ENCODE measurements at regions not wholly inside any gene's neighbourhood (a gene's known extent, or its start where the extent isn't known, plus 50 kb on each side); places are given as distances from the start of the nearest gene placed in this dataset.
"Not testable (repeated sequence)": the region's sequence is repeated elsewhere in the genome, so short reads cannot be mapped to it uniquely, and the experiment has no call there.

DNA sequence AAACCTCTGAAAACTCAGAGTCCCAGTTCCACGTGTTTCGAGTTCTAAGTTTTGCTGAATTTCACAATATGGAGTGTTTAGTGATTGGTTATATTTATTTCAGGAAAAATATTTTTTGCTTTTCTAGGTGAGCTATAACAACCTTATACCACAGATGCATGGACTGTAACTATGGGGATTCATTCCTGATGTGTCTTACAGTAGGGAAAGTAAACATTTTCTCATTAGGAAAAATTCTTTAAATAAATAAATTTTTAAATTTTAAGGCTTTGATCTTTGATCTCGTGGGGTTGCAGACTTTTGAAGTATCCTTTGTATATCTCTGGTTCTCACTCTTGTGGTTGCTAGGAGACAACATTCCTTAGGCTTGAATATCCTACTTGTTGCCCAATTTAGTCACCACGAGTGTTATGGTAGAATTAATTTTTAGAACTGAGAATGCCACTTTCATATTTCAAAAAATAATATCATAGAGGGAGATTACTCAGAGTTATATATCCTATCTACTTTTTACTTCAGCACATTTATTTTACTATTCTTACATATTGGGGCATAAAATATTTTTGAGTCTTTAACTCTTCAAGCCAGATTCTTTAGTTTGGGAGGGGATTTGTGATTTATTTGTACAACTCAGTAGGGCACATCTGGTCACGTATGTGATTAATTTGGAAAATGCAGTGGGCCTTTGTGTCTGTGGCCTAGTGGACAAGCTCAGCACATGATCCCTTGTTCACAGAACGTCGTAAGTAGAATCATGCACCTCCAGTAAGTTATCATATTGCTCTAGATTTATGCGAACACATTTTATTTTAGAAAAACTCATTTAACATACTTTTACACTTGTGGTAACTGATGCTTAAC is 224.0 kb downstream of the TTC6 start:
- Histone ChIP-seq H3K27ac (no peak overlapping the region), H3K4me1 (ENCODE audit: control insufficient read depth in 1 of 2, insufficient read depth in 1 of 2, low read depth in 1 of 2, low read length in 1 of 2) (no peaks in the 10 kb centered on the region)

DNA sequence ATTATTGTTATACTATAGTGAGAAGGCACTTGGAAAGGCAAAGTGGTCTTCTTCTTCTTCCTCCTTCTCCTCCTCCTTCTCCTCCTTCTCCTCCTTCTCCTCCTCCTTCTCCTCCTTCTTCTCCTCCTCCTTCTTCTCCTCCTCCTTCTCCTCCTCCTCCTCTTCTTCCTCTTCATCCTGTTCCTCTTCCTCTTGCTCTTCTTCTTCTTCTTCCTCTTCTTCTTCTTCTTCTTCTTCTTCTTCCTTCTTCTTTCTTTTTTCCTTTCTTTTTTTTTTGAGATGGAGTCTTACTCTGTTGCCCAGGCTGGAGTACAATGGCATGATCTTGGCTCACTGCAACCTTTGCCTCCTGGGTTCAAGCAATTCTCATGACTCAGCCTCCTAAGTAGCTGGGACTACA is 225.4 kb downstream of the TTC6 start:
- not testable (repeated sequence) for H3K27me3 ChIP-seq; H3K4me1 ChIP-seq (ENCODE audit: control insufficient read depth in 1 of 2, insufficient read depth in 1 of 2, low read depth in 1 of 2, low read length in 1 of 2); H3K4me3 ChIP-seq (ENCODE audit: low read depth in 1 of 2, low read length in 1 of 2); H3K36me3 ChIP-seq; H3K27ac ChIP-seq; H3K9me3 ChIP-seq

More for the DNA sequence above, 224.0 kb downstream of the TTC6 start:
- Histone ChIP-seq H3K4me3 (ENCODE audit: low read depth in 1 of 2, low read length in 1 of 2) (no peak overlapping the region), H3K27me3 (no peaks in the 10 kb centered on the region), H3K36me3 (no peaks in the 10 kb centered on the region), H3K9me3 (peaks cover 4% of the 10 kb centered on the region)
- TF ChIP-seq, protein P1, sequence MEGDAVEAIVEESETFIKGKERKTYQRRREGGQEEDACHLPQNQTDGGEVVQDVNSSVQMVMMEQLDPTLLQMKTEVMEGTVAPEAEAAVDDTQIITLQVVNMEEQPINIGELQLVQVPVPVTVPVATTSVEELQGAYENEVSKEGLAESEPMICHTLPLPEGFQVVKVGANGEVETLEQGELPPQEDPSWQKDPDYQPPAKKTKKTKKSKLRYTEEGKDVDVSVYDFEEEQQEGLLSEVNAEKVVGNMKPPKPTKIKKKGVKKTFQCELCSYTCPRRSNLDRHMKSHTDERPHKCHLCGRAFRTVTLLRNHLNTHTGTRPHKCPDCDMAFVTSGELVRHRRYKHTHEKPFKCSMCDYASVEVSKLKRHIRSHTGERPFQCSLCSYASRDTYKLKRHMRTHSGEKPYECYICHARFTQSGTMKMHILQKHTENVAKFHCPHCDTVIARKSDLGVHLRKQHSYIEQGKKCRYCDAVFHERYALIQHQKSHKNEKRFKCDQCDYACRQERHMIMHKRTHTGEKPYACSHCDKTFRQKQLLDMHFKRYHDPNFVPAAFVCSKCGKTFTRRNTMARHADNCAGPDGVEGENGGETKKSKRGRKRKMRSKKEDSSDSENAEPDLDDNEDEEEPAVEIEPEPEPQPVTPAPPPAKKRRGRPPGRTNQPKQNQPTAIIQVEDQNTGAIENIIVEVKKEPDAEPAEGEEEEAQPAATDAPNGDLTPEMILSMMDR (IDR thresholded peaks at IDR 0.05), result no peak

DNA sequence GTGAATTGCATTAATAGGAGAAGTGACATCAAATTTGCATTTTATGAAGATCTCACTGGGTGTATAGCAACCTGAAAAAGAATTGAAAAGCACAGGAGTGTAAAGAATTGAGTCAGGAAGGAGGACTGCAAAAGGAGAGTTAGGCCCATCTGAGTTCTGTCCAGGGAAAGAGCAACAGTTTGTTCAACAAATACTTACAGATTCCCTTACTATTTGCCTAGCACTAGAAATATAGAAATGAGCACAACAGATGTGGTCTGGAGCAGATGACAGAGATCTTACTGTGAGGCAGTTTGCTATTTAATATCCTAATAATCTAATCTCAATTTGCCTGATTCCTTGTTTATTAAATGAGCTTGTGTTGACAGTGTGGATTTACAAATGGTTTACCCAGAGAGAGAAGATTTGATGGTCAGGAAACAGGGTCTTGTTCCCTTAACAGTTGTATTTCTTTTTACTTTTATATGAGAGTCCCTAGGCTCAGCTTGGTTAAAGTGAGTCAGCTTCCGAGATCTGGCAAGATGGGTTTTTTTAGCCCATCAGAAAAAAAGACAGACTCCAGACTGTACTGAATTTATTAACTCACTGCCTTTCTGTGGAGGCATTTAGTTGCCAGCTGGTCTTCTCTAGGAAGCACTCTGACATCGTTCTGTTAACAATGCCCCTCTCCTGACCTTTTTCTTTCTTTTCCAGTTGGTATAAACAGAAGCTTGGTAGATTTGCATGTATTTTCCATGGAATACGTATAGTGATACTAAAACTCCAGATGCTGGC is 229.7 kb downstream of the TTC6 start:
- Histone ChIP-seq H3K9me3 (peaks cover 4% of the 10 kb centered on the region), H3K27ac (no peak overlapping the region), H3K36me3 (no peaks in the 10 kb centered on the region), H3K4me1 (ENCODE audit: control insufficient read depth in 1 of 2, insufficient read depth in 1 of 2, low read depth in 1 of 2, low read length in 1 of 2) (no peaks in the 10 kb centered on the region), H3K27me3 (no peaks in the 10 kb centered on the region), H3K4me3 (ENCODE audit: low read depth in 1 of 2, low read length in 1 of 2) (no peak overlapping the region)
- TF ChIP-seq, protein P1 (IDR thresholded peaks at IDR 0.05), result no peak

DNA sequence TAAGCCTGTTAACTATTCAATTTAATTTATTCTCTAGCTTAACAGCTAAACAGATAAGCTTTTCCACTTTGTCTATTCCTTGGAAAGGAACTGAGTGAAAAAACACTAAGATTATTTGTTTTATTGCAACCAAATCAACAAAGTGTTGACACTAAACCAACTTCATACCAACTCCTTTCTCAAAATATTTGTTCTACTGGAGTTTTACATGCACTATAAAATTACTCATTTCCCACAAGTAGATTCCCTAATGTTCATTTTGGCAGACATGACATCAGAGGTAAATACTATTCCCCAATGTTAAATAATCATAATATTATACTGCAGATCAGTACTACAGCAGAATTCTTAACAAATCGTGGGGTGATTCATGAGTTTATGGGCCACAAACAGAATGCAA is 231.4 kb downstream of the TTC6 start:
- Histone ChIP-seq H3K9me3 (peaks cover 4% of the 10 kb centered on the region), H3K4me1 (ENCODE audit: control insufficient read depth in 1 of 2, insufficient read depth in 1 of 2, low read depth in 1 of 2, low read length in 1 of 2) (no peaks in the 10 kb centered on the region), H3K27me3 (no peaks in the 10 kb centered on the region), H3K36me3 (no peaks in the 10 kb centered on the region), H3K27ac (no peak overlapping the region), H3K4me3 (ENCODE audit: low read depth in 1 of 2, low read length in 1 of 2) (no peak overlapping the region)
- TF ChIP-seq, protein P1 (IDR thresholded peaks at IDR 0.05), result no peak

DNA sequence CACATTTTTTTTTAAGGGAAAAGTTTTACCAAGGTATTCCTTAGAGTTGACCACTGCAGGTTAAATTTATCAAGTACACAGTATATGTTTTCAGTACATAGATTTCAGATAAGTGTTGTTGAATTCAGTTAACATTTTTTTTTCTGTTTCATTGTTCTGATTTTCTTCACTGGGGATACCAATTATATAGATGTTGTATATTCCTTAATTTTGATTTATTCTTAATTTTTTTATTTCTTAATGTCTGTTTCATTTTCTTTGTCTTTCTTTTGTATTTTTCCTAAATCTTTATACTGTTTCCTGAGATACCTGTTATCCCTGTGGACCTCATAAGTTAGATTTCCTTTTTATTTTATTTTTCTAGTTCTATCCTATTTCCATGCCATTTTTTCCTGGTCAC is 234.8 kb downstream of the TTC6 start:
- H3K36me3 ChIP-seq, result no peaks in the 10 kb centered on the region
- H3K4me1 ChIP-seq (ENCODE audit: control insufficient read depth in 1 of 2, insufficient read depth in 1 of 2, low read depth in 1 of 2, low read length in 1 of 2), result no peaks in the 10 kb centered on the region
- no peak overlapping the region for H3K4me3 ChIP-seq (ENCODE audit: low read depth in 1 of 2, low read length in 1 of 2)
- H3K27ac ChIP-seq, result no peak overlapping the region
- TF ChIP-seq, protein P1 (IDR thresholded peaks at IDR 0.05), result no peak
- no peaks in the 10 kb centered on the region for H3K9me3 ChIP-seq
- H3K27me3 ChIP-seq, result no peaks in the 10 kb centered on the region

DNA sequence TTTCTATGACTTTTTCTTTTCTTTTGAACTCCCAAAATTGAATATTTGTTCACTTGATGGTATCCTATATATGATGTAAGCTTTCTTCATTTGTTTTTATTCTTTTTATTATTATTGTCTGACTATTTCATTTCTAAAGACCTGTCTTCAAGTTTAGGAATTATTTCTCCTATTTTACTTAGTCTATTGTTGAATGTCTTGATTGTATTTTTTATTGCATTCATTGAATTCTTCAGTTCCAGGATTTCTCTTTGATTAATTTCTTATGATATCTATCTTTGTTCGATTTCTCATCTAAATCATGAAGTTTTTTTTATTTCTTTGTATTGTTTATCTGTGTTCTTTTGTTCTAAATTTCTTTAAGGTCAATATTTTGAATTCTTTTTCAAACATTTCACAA is 238.8 kb downstream of the TTC6 start:
- Histone ChIP-seq H3K4me3 (ENCODE audit: low read depth in 1 of 2, low read length in 1 of 2) (no peak overlapping the region), H3K9me3 (no peaks in the 10 kb centered on the region), H3K27me3 (no peaks in the 10 kb centered on the region), H3K4me1 (ENCODE audit: control insufficient read depth in 1 of 2, insufficient read depth in 1 of 2, low read depth in 1 of 2, low read length in 1 of 2) (no peaks in the 10 kb centered on the region), H3K27ac (no peak overlapping the region), H3K36me3 (no peaks in the 10 kb centered on the region)
- TF ChIP-seq, protein P1 (IDR thresholded peaks at IDR 0.05), result no peak

DNA sequence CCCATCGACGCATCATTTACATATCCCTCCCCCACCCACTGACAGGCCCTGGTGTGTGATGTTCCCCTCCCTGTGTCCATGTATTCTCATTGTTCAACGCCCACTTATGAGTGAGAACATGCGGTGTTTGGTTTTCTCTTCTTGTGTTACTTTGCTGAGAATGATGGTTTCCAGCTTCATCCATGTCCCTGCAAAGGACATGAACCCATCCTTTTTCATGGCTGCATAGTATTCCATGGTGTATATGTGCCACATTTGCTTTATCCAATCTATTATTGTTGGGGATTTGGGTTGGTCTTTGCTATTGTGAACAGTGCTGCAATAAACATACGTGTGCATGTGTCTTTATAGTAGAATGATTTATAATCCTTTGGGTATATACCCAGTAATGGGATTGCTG is 243.3 kb downstream of the TTC6 start:
- not testable (repeated sequence) for H3K4me1 ChIP-seq (ENCODE audit: control insufficient read depth in 1 of 2, insufficient read depth in 1 of 2, low read depth in 1 of 2, low read length in 1 of 2); H3K9me3 ChIP-seq; H3K36me3 ChIP-seq; H3K4me3 ChIP-seq (ENCODE audit: low read depth in 1 of 2, low read length in 1 of 2); H3K27ac ChIP-seq; H3K27me3 ChIP-seq

DNA sequence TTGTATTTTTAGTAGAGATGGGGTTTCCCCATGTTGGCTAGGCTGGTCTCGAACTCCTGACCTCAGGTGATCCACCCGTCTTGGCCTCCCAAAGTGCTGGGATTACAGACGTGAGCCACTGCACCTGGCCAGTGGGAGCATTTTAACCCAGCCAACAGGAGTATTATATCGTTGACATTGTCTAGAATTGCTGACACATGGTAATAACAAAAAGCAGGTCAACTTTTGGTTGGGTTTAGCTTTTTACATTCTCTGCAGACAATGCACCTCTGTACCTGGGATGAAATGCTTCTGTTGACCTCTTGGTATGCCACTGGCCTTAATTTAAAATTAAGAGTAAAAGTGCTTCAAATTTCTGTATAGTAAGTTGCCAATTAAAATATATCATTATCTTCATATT is 245.6 kb downstream of the TTC6 start:
- H3K36me3 ChIP-seq; H3K4me3 ChIP-seq (ENCODE audit: low read depth in 1 of 2, low read length in 1 of 2); H3K9me3 ChIP-seq; H3K27me3 ChIP-seq; H3K4me1 ChIP-seq (ENCODE audit: control insufficient read depth in 1 of 2, insufficient read depth in 1 of 2, low read depth in 1 of 2, low read length in 1 of 2); H3K27ac ChIP-seq: not testable (repeated sequence)
